Fibroblast of peridontal ligament (primary cell): ENCODE measurements at regions not wholly inside any gene's neighbourhood (a gene's known extent, or its start where the extent isn't known, plus 50 kb on each side); places are given as distances from the start of the nearest gene placed in this dataset.

ENCODE experiments used
- DNase-seq: peaks from one replicate; pipeline ENCODE4 v3.0.0-alpha.2; 2010; ENCODE audit errors: extremely low read depth

- DNase-seq = peak; percentile 25
These were observed 58.1 kb upstream of the ADAMTS5 start for GRCh38 chr21:27024971-27025370.

GRCh38 chr21:27024301-27024700 is 57.4 kb upstream of the ADAMTS5 start:
- DNase-seq = peak; percentile 93

- no peak for DNase-seq
These were observed 56.3 kb upstream of the ADAMTS5 start for GRCh38 chr21:27023186-27023585.

- peak; percentile 25 for DNase-seq
These were observed 54.9 kb upstream of the ADAMTS5 start for GRCh38 chr21:27021801-27022200.

GRCh38 chr21:27021046-27021445 is 54.2 kb upstream of the ADAMTS5 start:
- DNase-seq = peak; percentile 52

- peak; percentile 25 for DNase-seq
These were observed 50.4 kb upstream of the ADAMTS5 start for GRCh38 chr21:27017246-27017645.
